ENCODE measurements at regions not wholly inside any gene's neighbourhood (a gene's known extent, or its start where the extent isn't known, plus 50 kb on each side); places are given as distances from the start of the nearest gene placed in this dataset.

GRCh38 chr17:71709271-71709890, 411.4 kb upstream of the SOX9 start:
- H3K9ac ChIP-seq (ENCODE audit: low read depth, low read length, poor library complexity, severe bottlenecking): no peak overlapping the region
- no peaks in the 10 kb centered on the region for H3K9me3 ChIP-seq (ENCODE audit: insufficient read depth, low read depth, low read length)
- no peaks in the 10 kb centered on the region for H3F3A ChIP-seq (ENCODE audit: low read depth)
- no peaks in the 10 kb centered on the region for H3K9me2 ChIP-seq (replicated peaks; ENCODE audit: low read depth, low read length)
- TF ChIP-seq, protein P1, sequence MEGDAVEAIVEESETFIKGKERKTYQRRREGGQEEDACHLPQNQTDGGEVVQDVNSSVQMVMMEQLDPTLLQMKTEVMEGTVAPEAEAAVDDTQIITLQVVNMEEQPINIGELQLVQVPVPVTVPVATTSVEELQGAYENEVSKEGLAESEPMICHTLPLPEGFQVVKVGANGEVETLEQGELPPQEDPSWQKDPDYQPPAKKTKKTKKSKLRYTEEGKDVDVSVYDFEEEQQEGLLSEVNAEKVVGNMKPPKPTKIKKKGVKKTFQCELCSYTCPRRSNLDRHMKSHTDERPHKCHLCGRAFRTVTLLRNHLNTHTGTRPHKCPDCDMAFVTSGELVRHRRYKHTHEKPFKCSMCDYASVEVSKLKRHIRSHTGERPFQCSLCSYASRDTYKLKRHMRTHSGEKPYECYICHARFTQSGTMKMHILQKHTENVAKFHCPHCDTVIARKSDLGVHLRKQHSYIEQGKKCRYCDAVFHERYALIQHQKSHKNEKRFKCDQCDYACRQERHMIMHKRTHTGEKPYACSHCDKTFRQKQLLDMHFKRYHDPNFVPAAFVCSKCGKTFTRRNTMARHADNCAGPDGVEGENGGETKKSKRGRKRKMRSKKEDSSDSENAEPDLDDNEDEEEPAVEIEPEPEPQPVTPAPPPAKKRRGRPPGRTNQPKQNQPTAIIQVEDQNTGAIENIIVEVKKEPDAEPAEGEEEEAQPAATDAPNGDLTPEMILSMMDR (conservative IDR thresholded peaks at IDR 0.05; ENCODE audit: low read length): no peak
- no peak for TF ChIP-seq EZH2phosphoT487 (IDR thresholded peaks at IDR 0.05; ENCODE audit: borderline replicate concordance)
- no peak overlapping the region for H3K4me2 ChIP-seq (ENCODE audit: low read depth, low read length, poor library complexity, severe bottlenecking)
- H3K4me3 ChIP-seq (ENCODE audit: low read length, poor library complexity, severe bottlenecking): no peak overlapping the region
- H2AFZ ChIP-seq (ENCODE audit: low read length): no peak overlapping the region
- H3K79me2 ChIP-seq (ENCODE audit: insufficient read depth, low read length): no peaks in the 10 kb centered on the region
- H4K20me1 ChIP-seq (ENCODE audit: insufficient read depth, low read length, poor library complexity, severe bottlenecking): no peaks in the 10 kb centered on the region
- H3K27me3 ChIP-seq (ENCODE audit: insufficient read depth, low read length, poor library complexity, severe bottlenecking): no peaks in the 10 kb centered on the region
- no peaks in the 10 kb centered on the region for H3K4me1 ChIP-seq (ENCODE audit: insufficient read depth, low read length, poor library complexity, severe bottlenecking)
- no peaks in the 10 kb centered on the region for H3K36me3 ChIP-seq (ENCODE audit: insufficient read depth, low read length)

DNA sequence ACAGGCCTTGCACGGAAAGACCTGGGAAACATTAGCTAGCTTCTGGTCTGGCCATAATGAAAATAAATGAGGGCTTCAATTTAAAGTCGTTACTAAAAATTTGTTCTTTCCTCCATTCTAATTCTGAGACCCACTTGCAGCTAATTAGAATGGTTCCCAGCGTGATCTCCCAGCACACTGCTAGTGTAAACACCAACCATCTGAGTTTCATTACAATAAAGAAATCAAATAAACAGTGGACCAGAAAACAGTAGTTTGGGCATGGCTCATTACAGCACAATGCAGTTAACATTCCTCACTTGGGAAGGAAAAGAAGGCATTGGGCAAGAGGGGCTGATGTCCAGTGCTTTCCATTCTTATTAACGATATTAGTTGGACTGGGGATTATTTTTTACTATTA, 410.9 kb upstream of the SOX9 start:
- no peaks in the 10 kb centered on the region for H3F3A ChIP-seq (ENCODE audit: low read depth)
- no peak overlapping the region for H2AFZ ChIP-seq (ENCODE audit: low read length)
- no peaks in the 10 kb centered on the region for H3K27me3 ChIP-seq (ENCODE audit: insufficient read depth, low read length, poor library complexity, severe bottlenecking)
- no peaks in the 10 kb centered on the region for H4K20me1 ChIP-seq (ENCODE audit: insufficient read depth, low read length, poor library complexity, severe bottlenecking)
- H3K9me2 ChIP-seq (replicated peaks; ENCODE audit: low read depth, low read length): no peaks in the 10 kb centered on the region
- H3K4me3 ChIP-seq (ENCODE audit: low read length, poor library complexity, severe bottlenecking): no peak overlapping the region
- H3K4me1 ChIP-seq (ENCODE audit: insufficient read depth, low read length, poor library complexity, severe bottlenecking): no peaks in the 10 kb centered on the region
- no peak overlapping the region for H3K9ac ChIP-seq (ENCODE audit: low read depth, low read length, poor library complexity, severe bottlenecking)
- H3K4me2 ChIP-seq (ENCODE audit: low read depth, low read length, poor library complexity, severe bottlenecking): no peak overlapping the region
- H3K9me3 ChIP-seq (ENCODE audit: insufficient read depth, low read depth, low read length): no peaks in the 10 kb centered on the region
- no peak for TF ChIP-seq EZH2phosphoT487 (IDR thresholded peaks at IDR 0.05; ENCODE audit: borderline replicate concordance)
- TF ChIP-seq, protein P1 (conservative IDR thresholded peaks at IDR 0.05; ENCODE audit: low read length): no peak
- H3K36me3 ChIP-seq (ENCODE audit: insufficient read depth, low read length): no peaks in the 10 kb centered on the region
- H3K79me2 ChIP-seq (ENCODE audit: insufficient read depth, low read length): no peaks in the 10 kb centered on the region

DNA sequence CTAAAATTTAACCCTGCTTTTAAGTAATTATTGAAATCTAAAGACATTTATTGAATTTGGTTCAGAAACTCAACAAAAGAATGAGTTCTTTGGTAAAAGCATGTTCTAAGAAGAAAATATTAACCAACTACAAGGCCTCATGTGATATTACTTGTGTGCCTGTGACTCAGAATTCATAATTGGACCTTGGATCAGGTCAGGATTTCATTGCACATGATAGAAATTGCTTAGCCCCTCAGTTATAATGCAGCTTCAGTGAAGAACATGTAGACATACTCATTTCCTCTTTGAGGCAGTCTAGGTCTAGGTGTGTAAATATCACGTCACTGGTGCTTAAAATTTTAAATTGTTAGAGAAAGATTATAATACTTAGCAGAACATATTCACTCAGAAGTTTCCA, 410.0 kb upstream of the SOX9 start:
- Histone ChIP-seq H3K36me3 (ENCODE audit: insufficient read depth, low read length) (no peaks in the 10 kb centered on the region), H3K79me2 (ENCODE audit: insufficient read depth, low read length) (no peaks in the 10 kb centered on the region), H4K20me1 (ENCODE audit: insufficient read depth, low read length, poor library complexity, severe bottlenecking) (no peaks in the 10 kb centered on the region), H3K4me2 (ENCODE audit: low read depth, low read length, poor library complexity, severe bottlenecking) (no peak overlapping the region), H3F3A (ENCODE audit: low read depth) (no peaks in the 10 kb centered on the region), H2AFZ (ENCODE audit: low read length) (no peak overlapping the region), H3K9ac (ENCODE audit: low read depth, low read length, poor library complexity, severe bottlenecking) (no peak overlapping the region), H3K4me1 (ENCODE audit: insufficient read depth, low read length, poor library complexity, severe bottlenecking) (no peaks in the 10 kb centered on the region), H3K9me3 (ENCODE audit: insufficient read depth, low read depth, low read length) (no peaks in the 10 kb centered on the region), H3K27me3 (ENCODE audit: insufficient read depth, low read length, poor library complexity, severe bottlenecking) (no peaks in the 10 kb centered on the region), H3K4me3 (ENCODE audit: low read length, poor library complexity, severe bottlenecking) (no peak overlapping the region), H3K9me2 (replicated peaks; ENCODE audit: low read depth, low read length) (no peaks in the 10 kb centered on the region)
- TF ChIP-seq EZH2phosphoT487 (IDR thresholded peaks at IDR 0.05; ENCODE audit: borderline replicate concordance): no peak
- TF ChIP-seq, protein P1 (conservative IDR thresholded peaks at IDR 0.05; ENCODE audit: low read length): no peak

Data from Loucy (cell line).